Endodermal cell (in vitro differentiated cells): ENCODE measurements at regions not wholly inside any gene's neighbourhood (a gene's known extent, or its start where the extent isn't known, plus 50 kb on each side); places are given as distances from the start of the nearest gene placed in this dataset.

Source experiments
- DNase-seq: peaks from one replicate; pipeline ENCODE4 v3.0.0-alpha.2; 2017
- H3K27ac ChIP-seq: 2 replicates; pipeline ENCODE4 v1.5.1; 2013; ENCODE audit warnings: mild to moderate bottlenecking, low read depth, low read length, moderate library complexity
- H3K27me3 ChIP-seq: 2 replicates; pipeline ENCODE4 v1.6.1; 2013; ENCODE audit warnings: mild to moderate bottlenecking, low read length, moderate library complexity; ENCODE audit not compliant: insufficient read depth, control insufficient read depth, poor library complexity, severe bottlenecking
- H3K36me3 ChIP-seq: 2 replicates; pipeline ENCODE4 v1.7.0; 2013; ENCODE audit warnings: mild to moderate bottlenecking, low read length, moderate library complexity; ENCODE audit not compliant: control insufficient read depth, insufficient read depth
- H3K4me1 ChIP-seq: one replicate; pipeline ENCODE4 v1.7.0; 2013; ENCODE audit warnings: low read length; ENCODE audit not compliant: control insufficient read depth, insufficient read depth
- H3K4me3 ChIP-seq: 2 replicates; pipeline ENCODE4 v1.5.1; 2013; ENCODE audit warnings: mild to moderate bottlenecking, low read length, moderate library complexity
- H3K9ac ChIP-seq: 2 replicates; pipeline ENCODE4 v1.6.1; 2013; ENCODE audit warnings: mild to moderate bottlenecking, low read length, moderate library complexity; ENCODE audit not compliant: poor library complexity, severe bottlenecking; ENCODE audit errors: extremely low read depth
- H3K9me3 ChIP-seq: 2 replicates; pipeline ENCODE4 v1.6.1; 2013; ENCODE audit warnings: mild to moderate bottlenecking, low read length, moderate library complexity; ENCODE audit not compliant: control insufficient read depth
- H3K27ac Mint-ChIP-seq: 2 replicates; pipeline ENCODE4 v1.8.0; 2020; ENCODE audit warnings: mixed read lengths
- H3K27me3 Mint-ChIP-seq: 2 replicates; pipeline ENCODE4 v1.8.0; 2021; ENCODE audit warnings: mild to moderate bottlenecking, mixed read lengths; ENCODE audit not compliant: insufficient read depth
- H3K36me3 Mint-ChIP-seq: 2 replicates; pipeline ENCODE4 v1.8.0; 2020; ENCODE audit warnings: low read depth, mixed read lengths
- H3K4me1 Mint-ChIP-seq: 2 replicates; pipeline ENCODE4 v1.8.0; 2020; ENCODE audit warnings: mixed read lengths
- H3K4me3 Mint-ChIP-seq: 2 replicates; pipeline ENCODE4 v1.8.0; 2020; ENCODE audit warnings: mild to moderate bottlenecking, moderate library complexity, mixed read lengths
- H3K9me3 Mint-ChIP-seq: 2 replicates; pipeline ENCODE4 v1.8.0; 2020; ENCODE audit warnings: mild to moderate bottlenecking, mixed read lengths
- CTCF ChIP-seq: fragments of 200-600 bp; sonication (generic); conservative IDR thresholded peaks from 2 replicates; pipeline ENCODE4 v1.5.0; 2021; ENCODE audit warnings: antibody characterized with exemption, mild to moderate bottlenecking
- WGBS, 2 experiments: methylation state at CpG; one replicate each; pipeline versions ENCODE4 v1.1.5 to v1.1.7; 2013; ENCODE audit warnings: missing lambda C conversion rate in 2 of 2, mixed read lengths in 1 of 2; ENCODE audit not compliant: insufficient coverage in 1 of 2, insufficient read length in 1 of 2; 5-methylcytosine and 5-hydroxymethylcytosine counted together

GRCh38 chr3:18734309-18734708 is 309.2 kb upstream of the SATB1 start:
- peaks cover 2% of the 10 kb centered on the region for H3K4me1 Mint-ChIP-seq
- H3K9me3 Mint-ChIP-seq: no peaks in the 10 kb centered on the region
- H3K36me3 ChIP-seq: no peaks in the 10 kb centered on the region
- no peak overlapping the region for H3K27ac ChIP-seq
- no peak overlapping the region for H3K4me3 Mint-ChIP-seq
- no peaks in the 10 kb centered on the region for H3K27me3 Mint-ChIP-seq
- H3K4me1 ChIP-seq: no peaks in the 10 kb centered on the region
- H3K9ac ChIP-seq: no peak overlapping the region
- no peaks in the 10 kb centered on the region for H3K27me3 ChIP-seq
- TF ChIP-seq CTCF: no peak
- WGBS, 2 experiments: 87% methylated on average over 1 of the region's 2 CpGs; no CpG with 5 or more reads in 1 of the 2 experiments
- no peak for DNase-seq
- no peaks in the 10 kb centered on the region for H3K36me3 Mint-ChIP-seq
- no peak overlapping the region for H3K4me3 ChIP-seq
- H3K27ac Mint-ChIP-seq: no peak overlapping the region
- H3K9me3 ChIP-seq: no peaks in the 10 kb centered on the region

- Histone ChIP-seq H3K27ac (no peak overlapping the region), H3K4me3 (no peak overlapping the region), H3K4me1 (no peaks in the 10 kb centered on the region), H3K9ac (no peak overlapping the region), H3K36me3 (no peaks in the 10 kb centered on the region), H3K27me3 (no peaks in the 10 kb centered on the region), H3K9me3 (no peaks in the 10 kb centered on the region)
- no peaks in the 10 kb centered on the region for H3K9me3 Mint-ChIP-seq
- H3K4me3 Mint-ChIP-seq: no peak overlapping the region
- H3K4me1 Mint-ChIP-seq: peaks cover 2% of the 10 kb centered on the region
- no peaks in the 10 kb centered on the region for H3K36me3 Mint-ChIP-seq
- no peak for DNase-seq
- H3K27ac Mint-ChIP-seq: no peak overlapping the region
- 88 to 94% methylated on average over 1 of the region's 1 CpG for WGBS, 2 experiments
- H3K27me3 Mint-ChIP-seq: no peaks in the 10 kb centered on the region
- no peak for TF ChIP-seq CTCF
Observed at GRCh38 chr3:18732474-18732873, 307.3 kb upstream of the SATB1 start.

- no peak for TF ChIP-seq CTCF
- Histone ChIP-seq H3K4me3 (no peak overlapping the region), H3K9ac (no peak overlapping the region), H3K9me3 (no peaks in the 10 kb centered on the region), H3K27ac (no peak overlapping the region), H3K36me3 (no peaks in the 10 kb centered on the region), H3K4me1 (no peaks in the 10 kb centered on the region), H3K27me3 (no peaks in the 10 kb centered on the region)
- 83 to 88% methylated on average over 1 to 2 of the region's 2 CpGs for WGBS, 2 experiments
- Mint-ChIP-seq H3K4me1 (peaks cover 2% of the 10 kb centered on the region), H3K4me3 (no peak overlapping the region), H3K36me3 (no peaks in the 10 kb centered on the region), H3K27me3 (no peaks in the 10 kb centered on the region), H3K27ac (no peak overlapping the region), H3K9me3 (no peaks in the 10 kb centered on the region)
- no peak for DNase-seq
Observed at GRCh38 chr3:18730491-18730890, 305.4 kb upstream of the SATB1 start.
